Smooth muscle cell (in vitro differentiated cells): ENCODE measurements at regions not wholly inside any gene's neighbourhood (a gene's known extent, or its start where the extent isn't known, plus 50 kb on each side); places are given as distances from the start of the nearest gene placed in this dataset.

ENCODE experiments used
- DNase-seq: peaks from one replicate; lab custom pipeline; 2025; ENCODE audit not compliant: unreplicated experiment; lab: John Stamatoyannopoulos, UW
- H2AFZ ChIP-seq: fragments of 200-600 bp; sonication (generic); 2 replicates; pipeline ENCODE4 v1.6.0; 2016; ENCODE audit warnings: antibody characterized with exemption, low read depth, mild to moderate bottlenecking
- H3F3A ChIP-seq: fragments of 200-600 bp; sonication (generic); 2 replicates; pipeline ENCODE4 v1.6.0; 2017; ENCODE audit warnings: antibody characterized with exemption, low read depth
- H3K27ac ChIP-seq: fragments of 200-600 bp; sonication (generic); 2 replicates; pipeline ENCODE4 v1.5.1; 2016; ENCODE audit warnings: low read depth, mild to moderate bottlenecking
- H3K27me3 ChIP-seq: fragments of 200-600 bp; sonication (generic); 2 replicates; pipeline ENCODE4 v1.6.1; 2016; ENCODE audit warnings: low read depth, mild to moderate bottlenecking
- H3K36me3 ChIP-seq: fragments of 200-600 bp; sonication (generic); 2 replicates; pipeline ENCODE4 v1.5.1; 2016; ENCODE audit warnings: low read depth
- H3K4me1 ChIP-seq: fragments of 200-600 bp; sonication (generic); 2 replicates; pipeline ENCODE4 v1.5.1; 2016; ENCODE audit warnings: low read depth
- H3K4me2 ChIP-seq: fragments of 200-600 bp; sonication (generic); 2 replicates; pipeline ENCODE4 v1.6.0; 2016; ENCODE audit warnings: mild to moderate bottlenecking
- H3K4me3 ChIP-seq: fragments of 200-600 bp; sonication (generic); 2 replicates; pipeline ENCODE4 v1.5.1; 2016; ENCODE audit warnings: mild to moderate bottlenecking
- H3K79me2 ChIP-seq: fragments of 200-600 bp; sonication (generic); 2 replicates; pipeline ENCODE4 v1.6.0; 2016; ENCODE audit warnings: low read depth, mild to moderate bottlenecking
- H3K9ac ChIP-seq: fragments of 200-600 bp; sonication (generic); 2 replicates; pipeline ENCODE4 v1.6.0; 2016; ENCODE audit warnings: low read depth
- H3K9me3 ChIP-seq: fragments of 200-600 bp; sonication (generic); replicated peaks from 2 replicates; pipeline ENCODE4 v1.5.1; 2016; ENCODE audit warnings: low read depth
- H4K20me1 ChIP-seq: fragments of 200-600 bp; sonication (generic); 2 replicates; pipeline ENCODE4 v1.6.0; 2016; ENCODE audit warnings: low read depth
- WGBS: methylation state at CpG from one replicate; pipeline ENCODE4 v1.1.7; 2016; ENCODE audit warnings: low lambda C conversion rate; 5-methylcytosine and 5-hydroxymethylcytosine counted together
- TF ChIP-seq, protein P1 (sequence below): fragments of 200-600 bp; sonication (generic); IDR thresholded peaks from 2 replicates; pipeline ENCODE4 v1.5.1; 2017; ENCODE audit warnings: borderline replicate concordance, mild to moderate bottlenecking, antibody characterized with exemption; ENCODE audit not compliant: insufficient read depth, poor library complexity, severe bottlenecking

DNA sequence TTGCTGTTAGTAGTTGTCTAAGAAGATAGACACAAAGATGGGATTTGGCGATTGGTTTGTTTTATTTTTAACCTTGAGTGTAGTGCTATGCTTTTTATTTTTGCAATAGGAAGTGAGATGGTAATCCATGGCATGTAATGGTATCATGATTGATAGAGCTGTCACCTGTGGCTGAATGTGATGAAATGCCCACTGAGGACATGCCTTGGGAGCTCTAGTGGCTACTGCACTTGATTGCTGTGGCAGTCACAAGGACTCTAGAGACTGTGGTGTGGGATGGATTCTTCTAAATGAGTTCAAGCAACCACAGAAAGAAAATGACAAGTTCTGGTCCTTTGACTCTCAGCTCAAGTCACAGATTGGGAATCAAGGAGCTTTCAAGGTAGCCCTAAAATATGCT lies 139.4 kb downstream of the CYRIA start:
- Histone ChIP-seq H3K9me3 (no peaks in the 10 kb centered on the region), H3K4me1 (no peaks in the 10 kb centered on the region), H3K4me3 (no peak overlapping the region), H3K9ac (no peak overlapping the region), H3K27ac (no peak overlapping the region), H3K36me3 (no peaks in the 10 kb centered on the region), H2AFZ (no peak overlapping the region), H3K79me2 (no peaks in the 10 kb centered on the region), H3F3A (no peaks in the 10 kb centered on the region), H3K27me3 (peaks cover 3% of the 10 kb centered on the region), H4K20me1 (no peaks in the 10 kb centered on the region), H3K4me2 (no peak overlapping the region)
- no peak for DNase-seq
- 94% methylated on average over 1 of the region's 1 CpG for WGBS
- TF ChIP-seq, protein P1, sequence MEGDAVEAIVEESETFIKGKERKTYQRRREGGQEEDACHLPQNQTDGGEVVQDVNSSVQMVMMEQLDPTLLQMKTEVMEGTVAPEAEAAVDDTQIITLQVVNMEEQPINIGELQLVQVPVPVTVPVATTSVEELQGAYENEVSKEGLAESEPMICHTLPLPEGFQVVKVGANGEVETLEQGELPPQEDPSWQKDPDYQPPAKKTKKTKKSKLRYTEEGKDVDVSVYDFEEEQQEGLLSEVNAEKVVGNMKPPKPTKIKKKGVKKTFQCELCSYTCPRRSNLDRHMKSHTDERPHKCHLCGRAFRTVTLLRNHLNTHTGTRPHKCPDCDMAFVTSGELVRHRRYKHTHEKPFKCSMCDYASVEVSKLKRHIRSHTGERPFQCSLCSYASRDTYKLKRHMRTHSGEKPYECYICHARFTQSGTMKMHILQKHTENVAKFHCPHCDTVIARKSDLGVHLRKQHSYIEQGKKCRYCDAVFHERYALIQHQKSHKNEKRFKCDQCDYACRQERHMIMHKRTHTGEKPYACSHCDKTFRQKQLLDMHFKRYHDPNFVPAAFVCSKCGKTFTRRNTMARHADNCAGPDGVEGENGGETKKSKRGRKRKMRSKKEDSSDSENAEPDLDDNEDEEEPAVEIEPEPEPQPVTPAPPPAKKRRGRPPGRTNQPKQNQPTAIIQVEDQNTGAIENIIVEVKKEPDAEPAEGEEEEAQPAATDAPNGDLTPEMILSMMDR, result no peak

DNA sequence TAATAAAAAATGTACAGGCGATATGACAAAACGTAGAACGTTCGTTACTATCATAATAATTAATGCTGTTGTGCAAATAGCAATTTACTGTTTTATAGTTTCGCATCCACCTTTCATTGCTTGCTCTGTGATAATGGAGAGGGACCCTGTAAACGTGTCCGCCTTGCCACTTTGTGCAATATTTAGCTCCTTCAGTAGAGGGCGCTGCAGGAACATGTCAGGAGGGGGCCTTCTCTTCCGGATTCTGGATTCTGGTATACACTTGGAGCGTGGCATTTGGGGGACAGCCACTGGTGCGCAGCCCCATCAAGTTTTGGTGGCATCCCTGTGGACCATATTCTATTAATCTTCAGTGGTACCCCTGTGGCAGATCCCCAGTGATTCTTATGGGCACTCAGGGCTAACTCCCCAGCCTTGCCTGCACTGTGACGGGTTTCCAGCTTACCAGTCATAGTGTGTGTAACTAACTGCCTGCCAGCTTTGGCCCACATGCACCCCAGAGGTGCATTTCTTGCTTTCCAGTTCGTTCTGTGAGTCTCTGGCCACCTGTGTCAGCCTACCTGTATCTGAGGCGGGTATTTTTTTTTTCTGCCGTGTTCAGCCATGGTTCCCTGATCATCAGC lies 140.3 kb downstream of the CYRIA start:
- no peaks in the 10 kb centered on the region for H3K4me1 ChIP-seq
- 54% methylated on average over 15 of the region's 15 CpGs for WGBS
- no peaks in the 10 kb centered on the region for H3F3A ChIP-seq
- no peaks in the 10 kb centered on the region for H3K9me3 ChIP-seq
- DNase-seq, result no peak
- no peaks in the 10 kb centered on the region for H3K79me2 ChIP-seq
- H3K4me2 ChIP-seq, result no peak overlapping the region
- no peaks in the 10 kb centered on the region for H3K36me3 ChIP-seq
- H3K27me3 ChIP-seq, result peaks cover 3% of the 10 kb centered on the region
- no peak overlapping the region for H3K27ac ChIP-seq
- H4K20me1 ChIP-seq, result no peaks in the 10 kb centered on the region
- H2AFZ ChIP-seq, result no peak overlapping the region
- no peak overlapping the region for H3K4me3 ChIP-seq
- TF ChIP-seq, protein P1, result peak; percentile 64
- H3K9ac ChIP-seq, result no peak overlapping the region

DNA sequence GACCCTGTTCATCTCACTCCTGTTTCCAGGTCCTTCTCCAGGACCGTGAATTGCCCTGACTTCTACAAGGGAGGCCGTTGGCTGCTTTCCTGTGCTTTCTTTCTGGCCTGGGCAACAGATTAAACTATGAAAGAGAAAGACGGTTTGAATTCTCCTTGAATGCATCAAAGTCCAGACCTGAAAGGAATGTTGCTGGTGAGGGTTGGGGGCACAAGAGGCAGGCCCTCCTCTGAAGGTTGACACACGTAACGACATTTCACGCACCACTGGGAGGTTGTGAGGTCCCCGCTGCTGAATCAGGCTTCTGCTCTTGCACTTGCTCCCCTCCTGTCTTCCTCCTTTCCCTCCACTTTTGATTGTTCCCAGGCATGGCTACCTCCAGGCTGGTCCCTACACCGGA lies 141.9 kb downstream of the CYRIA start:
- Histone ChIP-seq H3K27me3 (no peaks in the 10 kb centered on the region), H3K9me3 (no peaks in the 10 kb centered on the region), H4K20me1 (no peaks in the 10 kb centered on the region), H2AFZ (no peak overlapping the region), H3K79me2 (no peaks in the 10 kb centered on the region), H3K4me2 (no peak overlapping the region), H3F3A (no peaks in the 10 kb centered on the region), H3K27ac (no peak overlapping the region), H3K4me3 (no peak overlapping the region), H3K4me1 (no peaks in the 10 kb centered on the region), H3K9ac (no peak overlapping the region), H3K36me3 (no peaks in the 10 kb centered on the region)
- 84% methylated on average over 8 of the region's 8 CpGs for WGBS
- no peak for DNase-seq
- TF ChIP-seq, protein P1, result no peak

GRCh38 chr2:16522031-16522831 lies 143.4 kb downstream of the CYRIA start:
- Histone ChIP-seq H3K9me3 (no peaks in the 10 kb centered on the region), H3K4me3 (no peak overlapping the region), H3K4me2 (no peak overlapping the region), H3K27me3 (peaks cover 7% of the 10 kb centered on the region), H3K36me3 (no peaks in the 10 kb centered on the region), H3K4me1 (no peaks in the 10 kb centered on the region), H3K27ac (no peak overlapping the region), H3K9ac (no peak overlapping the region), H2AFZ (no peak overlapping the region), H3K79me2 (no peaks in the 10 kb centered on the region), H3F3A (no peaks in the 10 kb centered on the region), H4K20me1 (no peaks in the 10 kb centered on the region)
- TF ChIP-seq, protein P1, result no peak
- DNase-seq, result no peak
- WGBS, result 71% methylated on average over 13 of the region's 13 CpGs
